ENCODE measurements at regions not wholly inside any gene's neighbourhood (a gene's known extent, or its start where the extent isn't known, plus 50 kb on each side); places are given as distances from the start of the nearest gene placed in this dataset.

- no TSS peak for BruUV-seq (replicated peaks)
- H3K79me2 ChIP-seq (ENCODE audit: insufficient read depth, low read length), result no peaks in the 10 kb centered on the region
- H3K36me3 ChIP-seq (replicated peaks in 1 of 2; ENCODE audit: control insufficient read depth in 1 of 2, insufficient read depth in 2 of 2, low read length in 2 of 2), result no peaks in the 10 kb centered on the region
- no peaks in the 10 kb centered on the region for H3K4me1 ChIP-seq (ENCODE audit: insufficient read depth, low read length)
- H4K20me1 ChIP-seq (ENCODE audit: insufficient read depth, low read length), result no peaks in the 10 kb centered on the region
- no peak overlapping the region for H3K27ac ChIP-seq (ENCODE audit: extremely low read length, insufficient read depth, low read length)
- H3K4me2 ChIP-seq (ENCODE audit: low read depth, low read length), result no peak overlapping the region
- H2AFZ ChIP-seq (ENCODE audit: low read length), result no peak overlapping the region
- no peak for TF ChIP-seq HDAC1 (CRISPR knock-in tag; IDR thresholded peaks at IDR 0.05)
- no peak for TF ChIP-seq RFX5 (IDR thresholded peaks at IDR 0.05; ENCODE audit: low read depth, low read length)
- no peak for TF ChIP-seq NFIB (CRISPR knock-in tag; IDR thresholded peaks at IDR 0.05; ENCODE audit: borderline replicate concordance)
- no peak for TF ChIP-seq REL (CRISPR knock-in tag; conservative IDR thresholded peaks at IDR 0.05)
- TF ChIP-seq POLR2G (IDR thresholded peaks at IDR 0.05; ENCODE audit: low read depth, low read length), result no peak
- TF ChIP-seq FOXO1 (CRISPR knock-in tag; IDR thresholded peaks at IDR 0.05), result no peak
- TF ChIP-seq CENPT (CRISPR knock-in tag; IDR thresholded peaks at IDR 0.05; ENCODE audit: low read depth), result no peak
- no peak for TF ChIP-seq SMAD9 (CRISPR knock-in tag; IDR thresholded peaks at IDR 0.05)
- TF ChIP-seq GFI1 (CRISPR knock-in tag; IDR thresholded peaks at IDR 0.05; ENCODE audit: borderline replicate concordance), result no peak
- no peak for TF ChIP-seq ZNF383 (CRISPR knock-in tag; IDR thresholded peaks at IDR 0.05; ENCODE audit: borderline replicate concordance)
- TF ChIP-seq MAFK (conservative IDR thresholded peaks at IDR 0.05 in 1 of 2, IDR thresholded peaks at IDR 0.05 in 1 of 2; ENCODE audit: low read length in 2 of 2), result no peak
- no peak for TF ChIP-seq NR2F1 (CRISPR knock-in tag; IDR thresholded peaks at IDR 0.05)
- TF ChIP-seq PBX3 (CRISPR knock-in tag; IDR thresholded peaks at IDR 0.05; ENCODE audit: borderline replicate concordance), result no peak
- TF ChIP-seq NONO (IDR thresholded peaks at IDR 0.05), result no peak
- no peak for TF ChIP-seq NONO (CRISPR knock-in tag; conservative IDR thresholded peaks at IDR 0.05)
- TF ChIP-seq ZBTB7B (CRISPR knock-in tag; IDR thresholded peaks at IDR 0.05), result no peak
- TF ChIP-seq GMEB1 (CRISPR knock-in tag; IDR thresholded peaks at IDR 0.05; ENCODE audit: borderline replicate concordance), result no peak
- TF ChIP-seq CENPBD1 (CRISPR knock-in tag; IDR thresholded peaks at IDR 0.05; ENCODE audit: borderline replicate concordance, low read depth), result no peak
- FAIRE-seq (no peak), DNase-seq (ENCODE audit: low spot score) (no peak), ATAC-seq (no peak)
- intact Hi-C loops (cut with micrococcal nuclease; ENCODE audit: unreplicated experiment) (no loop called here), in situ Hi-C loops (cut with HindIII; ENCODE audit: extremely low pct_ligation_motif_present, low pct_unique_long_range_greater_than_20kb) (no loop called here)
- CTCF ChIA-PET (ENCODE audit: low intra/inter-chr PET ratio, low total read pairs), result no interaction called here
- H3K9me3 ChIP-seq (ENCODE audit: low read length), result peaks cover 94% of the 10 kb centered on the region
- no peaks in the 10 kb centered on the region for H3K27me3 ChIP-seq (ENCODE audit: control insufficient read depth in 1 of 2, insufficient read depth in 2 of 2, low read length in 2 of 2)
- 0% methylated on average over 2 of the region's 2 CpGs for WGBS (ENCODE audit: low lambda C conversion rate)
- no peak overlapping the region for H3K9ac ChIP-seq (ENCODE audit: insufficient read depth, low read depth, low read length)
- no peak overlapping the region for H3K4me3 ChIP-seq (replicated peaks in 1 of 3; ENCODE audit: insufficient read depth in 1 of 3, low read depth in 2 of 3, low read length in 3 of 3)
- POLR2A ChIA-PET, result no interaction called here
These were observed 1002.9 kb downstream of the AGBL1 start for GRCh38 chr15:87082581-87082980.

Data from HepG2 (cell line).